OCI-LY7 (cell line): ENCODE measurements at regions not wholly inside any gene's neighbourhood (a gene's known extent, or its start where the extent isn't known, plus 50 kb on each side); places are given as distances from the start of the nearest gene placed in this dataset.

Experiments
- CTCF ChIP-seq: fragments of 200-600 bp; sonication (generic); conservative IDR thresholded peaks from 2 replicates; pipeline ENCODE4 v1.5.1; 2014; ENCODE audit warnings: mild to moderate bottlenecking, antibody characterized with exemption, low read length, moderate library complexity, mixed read lengths
- EZH2phosphoT487 ChIP-seq: fragments of 200-600 bp; sonication (generic); IDR thresholded peaks from 2 replicates; pipeline ENCODE4 v1.6.1; 2018; ENCODE audit warnings: low read depth, borderline replicate concordance, mild to moderate bottlenecking, mixed run types, antibody characterized with exemption, low read length, moderate library complexity, mixed read lengths

- TF ChIP-seq CTCF: no peak
- no peak for TF ChIP-seq EZH2phosphoT487
Observed at GRCh38 chr16:9542165-9542755, 450.8 kb downstream of the HAPSTR1 start.
